Endothelial cell of umbilical vein (primary cell): ENCODE measurements at regions not wholly inside any gene's neighbourhood (a gene's known extent, or its start where the extent isn't known, plus 50 kb on each side); places are given as distances from the start of the nearest gene placed in this dataset.

Experiments
- BruUV-seq: library from RNA; stranded (reverse); fragments of 400-500 nt; replicated peaks from 2 replicates; lab custom pipeline; 2021; lab: Mats Ljungman, UMichigan
- CTCF ChIA-PET: fragments of 300-600, 350-600 bp; sonication (Branson Sonifier 250); formaldehyde crosslinking; loops from one replicate; lab custom pipeline; 2021; ENCODE audit warnings: antibody characterized with exemption, inconsistent platforms; lab: Charles Lee
- POLR2A ChIA-PET: fragments of 300-600, 350-600 bp; sonication (Branson Sonifier 250); formaldehyde crosslinking; loops from one replicate; lab custom pipeline; 2021; ENCODE audit warnings: antibody characterized with exemption, inconsistent platforms; lab: Charles Lee
- DNase-seq: peaks from one replicate; pipeline ENCODE4 v3.0.0-alpha.2; 2011; ENCODE audit warnings: low read depth, low spot score
- FAIRE-seq: peaks from 2 replicates; lab custom pipeline; 2011; peaks lifted over from hg19 to GRCh38; lab: Jason Lieb, UNC
- H2AFZ ChIP-seq: 2 replicates; pipeline ENCODE4 v1.6.0; 2012; ENCODE audit warnings: low read depth, low read length, control low read depth, inconsistent platforms
- H3K27ac ChIP-seq: 2 replicates; pipeline ENCODE4 v1.5.1; 2011; ENCODE audit warnings: low read depth, mild to moderate bottlenecking, control low read depth, low read length, moderate library complexity; ENCODE audit not compliant: insufficient read depth
- H3K27me3 ChIP-seq, 2 experiments: 2 replicates each; pipeline versions ENCODE4 v1.6.0 to v1.6.1; 2011; ENCODE audit warnings: low read length in 2 of 2, mixed read lengths in 1 of 2; ENCODE audit not compliant: control insufficient read depth in 2 of 2, insufficient read depth in 2 of 2
- H3K36me3 ChIP-seq, 2 experiments: 2 replicates in 1 of 2; 3 replicates in 1 of 2; pipeline ENCODE4 v1.5.1; 2011; ENCODE audit warnings: low read length in 2 of 2, mild to moderate bottlenecking in 1 of 2, moderate library complexity in 1 of 2; ENCODE audit not compliant: control insufficient read depth in 2 of 2, insufficient read depth in 2 of 2; ENCODE audit errors: extremely low read depth in 1 of 2
- H3K4me1 ChIP-seq: 3 replicates; pipeline ENCODE4 v1.5.1; 2011; ENCODE audit warnings: mild to moderate bottlenecking, low read length; ENCODE audit not compliant: control insufficient read depth, insufficient read depth; ENCODE audit errors: extremely low read depth
- H3K4me2 ChIP-seq: 2 replicates; pipeline ENCODE4 v1.6.1; 2011; ENCODE audit warnings: low read length, control low read depth, mixed read lengths; ENCODE audit not compliant: insufficient read depth
- H3K4me3 ChIP-seq, 3 experiments: fragments of 200-600 bp in 1 of 3; sonication (generic), shearing (Covaris generic) in 1 of 3; replicated peaks in 1 of 3; 2 replicates each; pipeline ENCODE4 v1.5.1; 2011 to 2016; ENCODE audit warnings: control low read depth in 3 of 3, low read length in 3 of 3, mild to moderate bottlenecking in 2 of 3, inconsistent platforms in 1 of 3, low read depth in 1 of 3, moderate library complexity in 1 of 3; ENCODE audit not compliant: insufficient read depth in 1 of 3
- H3K79me2 ChIP-seq: 2 replicates; pipeline ENCODE4 v1.6.0; 2012; ENCODE audit warnings: low read length, inconsistent platforms; ENCODE audit not compliant: control insufficient read depth, insufficient read depth
- H3K9ac ChIP-seq: replicated peaks from 2 replicates; pipeline ENCODE3; 2011; ENCODE audit warnings: low read length, control low read depth; ENCODE audit not compliant: insufficient read depth; ENCODE audit errors: extremely low read depth
- H3K9me1 ChIP-seq: replicated peaks from 3 replicates; pipeline ENCODE4 v1.6.0; 2011; ENCODE audit warnings: mild to moderate bottlenecking, low read length; ENCODE audit not compliant: control insufficient read depth, insufficient read depth; ENCODE audit errors: extremely low read depth
- H3K9me3 ChIP-seq: replicated peaks from 2 replicates; pipeline ENCODE4 v1.5.1; 2012; ENCODE audit warnings: low read length, inconsistent platforms; ENCODE audit not compliant: control insufficient read depth, insufficient read depth
- H4K20me1 ChIP-seq: replicated peaks from 2 replicates; pipeline ENCODE3; 2011; ENCODE audit warnings: mild to moderate bottlenecking, low read length; ENCODE audit not compliant: control insufficient read depth, insufficient read depth; ENCODE audit errors: extremely low read depth
- CTCF ChIP-seq, 2 donors: IDR thresholded peaks; 1 replicate in 1 of 2; 2 replicates in 1 of 2; pipeline ENCODE4 v1.5.1; 2011; ENCODE audit warnings: low read length in 2 of 2, mild to moderate bottlenecking in 2 of 2, moderate library complexity in 2 of 2, control low read depth in 1 of 2, inconsistent platforms in 1 of 2, low read depth in 1 of 2; ENCODE audit not compliant: insufficient read depth in 1 of 2; ENCODE audit errors: extremely low read depth in 1 of 2
- GATA2 ChIP-seq: IDR thresholded peaks from 2 replicates; pipeline ENCODE4 v1.7.0; 2011; ENCODE audit warnings: low read depth, mild to moderate bottlenecking, moderate library complexity, mixed read lengths, low read length; ENCODE audit not compliant: insufficient read length, insufficient read depth
- POLR2AphosphoS5 ChIP-seq: IDR thresholded peaks from 2 replicates; pipeline ENCODE4 v1.6.1; 2012; ENCODE audit warnings: low read depth, mild to moderate bottlenecking, control low read depth, low read length, moderate library complexity; ENCODE audit not compliant: insufficient read depth
- dilution Hi-C: fragments of 300-500 bp; cut with MboI; formaldehyde crosslinking; loops from one replicate; pipeline ENCODE4 v1.15.0; 2019; ENCODE audit warnings: low sequenced_read_pairs; ENCODE audit not compliant: extremely low pct_ligation_motif_present
- intact Hi-C: fragments of 100-400 bp; cut with micrococcal nuclease; formaldehyde crosslinking; loops from one replicate; pipeline ENCODE4 v1.10.0; 2022

- FAIRE-seq = no peak
- dilution Hi-C loops = no loop called here
These were observed 427.7 kb downstream of the FUT8 start for GRCh38 chr14:65840118-65840751.

More at GRCh38 chr14:65840118-65840751, 427.7 kb downstream of the FUT8 start:
- CTCF ChIA-PET = interaction anchor here (1.4 kb wide), 1 partner anchor 16 kb away, joined by 6 read pairs; no protein-coding TSS in a partner anchor
- no peaks in the 10 kb centered on the region for H4K20me1 ChIP-seq
- H3K4me1 ChIP-seq = no peaks in the 10 kb centered on the region
- no TSS peak for BruUV-seq
- no peak for DNase-seq
- TF ChIP-seq CTCF (IDR thresholded peaks at IDR 0.05; ENCODE audit: extremely low read depth in 1 of 2, insufficient read depth in 1 of 2, low read depth in 1 of 2, low read length in 2 of 2) = no peak
- no peak for TF ChIP-seq GATA2
- TF ChIP-seq POLR2AphosphoS5 = no peak
- H3K27me3 ChIP-seq = no peaks in the 10 kb centered on the region
- H3K9ac ChIP-seq = no peak overlapping the region
- POLR2A ChIA-PET = no interaction called here
- H3K27ac ChIP-seq = no peak overlapping the region
- H3K79me2 ChIP-seq = no peaks in the 10 kb centered on the region
- H3K9me3 ChIP-seq = no peaks in the 10 kb centered on the region
- H3K4me2 ChIP-seq = no peak overlapping the region
- H3K9me1 ChIP-seq = no peaks in the 10 kb centered on the region
- H3K4me3 ChIP-seq = no peak overlapping the region
- intact Hi-C loops = no loop called here
- H2AFZ ChIP-seq = no peak overlapping the region
- H3K36me3 ChIP-seq = no peaks in the 10 kb centered on the region
